Jurkat, Clone E6-1 (cell line): ENCODE measurements at regions not wholly inside any gene's neighbourhood (a gene's known extent, or its start where the extent isn't known, plus 50 kb on each side); places are given as distances from the start of the nearest gene placed in this dataset.

Experiments
- DNase-seq: peaks from one replicate; pipeline ENCODE4 v3.0.0-alpha.2; 2011; ENCODE audit warnings: low read depth, low spot score
- H3K4me3 ChIP-seq: 2 replicates; pipeline ENCODE4 v1.5.1; 2011; ENCODE audit warnings: mild to moderate bottlenecking, low read length, control low read depth, moderate library complexity

DNA sequence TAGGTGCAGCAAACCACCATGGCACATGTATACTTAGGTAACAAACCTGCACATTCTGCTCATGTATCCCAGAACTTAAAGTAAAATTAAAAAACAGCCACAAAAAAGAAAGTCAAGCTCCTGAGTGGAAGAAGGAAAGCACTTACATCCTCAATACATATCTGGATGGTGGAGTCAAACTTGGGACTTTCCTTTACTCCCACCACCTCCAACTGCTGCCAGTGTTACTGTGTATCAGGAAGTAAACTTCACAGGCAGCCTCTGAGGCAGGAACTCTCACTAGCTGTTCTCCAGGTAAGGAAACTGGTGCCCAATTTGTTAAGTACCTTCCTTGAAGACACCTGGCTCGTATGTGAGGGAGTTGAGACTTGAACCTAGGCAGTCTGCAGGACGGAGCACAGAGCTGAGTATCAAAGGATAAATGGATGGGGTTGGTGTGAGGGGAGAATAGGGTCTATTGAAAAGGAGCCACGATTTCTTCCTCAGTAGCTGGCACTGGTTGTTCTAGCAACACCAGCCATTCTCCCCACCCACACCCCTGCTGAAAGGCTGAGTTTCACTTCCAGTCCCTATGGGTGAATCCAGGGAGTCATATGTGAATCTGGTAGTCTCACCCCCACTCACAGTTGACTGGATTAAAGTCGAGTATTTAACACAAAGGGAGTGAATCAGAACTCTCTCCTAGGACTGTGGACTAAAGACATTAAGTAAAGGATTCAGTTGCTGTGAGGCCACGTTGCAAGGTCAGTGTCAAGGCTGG lies 50.0 kb upstream of the GPR39 start:
- no peak overlapping the region for H3K4me3 ChIP-seq
- no peak for DNase-seq
